OCI-LY3 (cell line): ENCODE measurements at regions not wholly inside any gene's neighbourhood (a gene's known extent, or its start where the extent isn't known, plus 50 kb on each side); places are given as distances from the start of the nearest gene placed in this dataset.
"Not testable (repeated sequence)": the region's sequence is repeated elsewhere in the genome, so short reads cannot be mapped to it uniquely, and the experiment has no call there.

Experiments used
- H2AFZ ChIP-seq: fragments of 200-600, 300-600 bp; shearing (Covaris generic); 2 replicates; pipeline ENCODE4 v1.6.0; 2014; ENCODE audit warnings: antibody characterized with exemption, low read depth, low read length
- H3K27ac ChIP-seq: fragments of 200-600, 300-600 bp; sonication (generic); 2 replicates; pipeline ENCODE4 v1.5.1; 2014; ENCODE audit warnings: mild to moderate bottlenecking, low read length, moderate library complexity, mixed read lengths
- H3K27me3 ChIP-seq: fragments of 200-600, 300-600 bp; sonication (generic); 2 replicates; pipeline ENCODE4 v1.6.1; 2014; ENCODE audit warnings: low read depth, low read length, mixed read lengths
- H3K36me3 ChIP-seq: fragments of 200-600, 300-600 bp; sonication (generic); replicated peaks from 2 replicates; pipeline ENCODE3; 2014; ENCODE audit warnings: low read depth, low read length, mixed read lengths
- H3K4me1 ChIP-seq: fragments of 300-600, 200-600 bp; sonication (generic); 2 replicates; pipeline ENCODE4 v1.6.1; 2014; ENCODE audit warnings: low read length, mixed read lengths
- H3K4me2 ChIP-seq: fragments of 200-600, 300-600 bp; sonication (generic); 2 replicates; pipeline ENCODE4 v1.6.1; 2014; ENCODE audit warnings: low read length, mixed read lengths
- H3K4me3 ChIP-seq: fragments of 300-600, 200-600 bp; sonication (generic); 2 replicates; pipeline ENCODE4 v1.5.1; 2014; ENCODE audit warnings: antibody characterized with exemption, mild to moderate bottlenecking, low read length, moderate library complexity
- H3K79me2 ChIP-seq: fragments of 300-600, 200-600 bp; shearing (Covaris generic); 2 replicates; pipeline ENCODE4 v1.6.1; 2014; ENCODE audit warnings: mild to moderate bottlenecking, low read length, mixed read lengths
- H3K9ac ChIP-seq: fragments of 300-600, 200-600 bp; shearing (Covaris generic); 2 replicates; pipeline ENCODE4 v1.6.0; 2014; ENCODE audit warnings: mild to moderate bottlenecking, low read length, moderate library complexity
- H3K9me3 ChIP-seq: fragments of 200-600, 300-600 bp; shearing (Covaris generic); 2 replicates; pipeline ENCODE4 v1.6.1; 2014; ENCODE audit warnings: low read length, mixed read lengths; ENCODE audit not compliant: insufficient read depth
- H4K20me1 ChIP-seq: fragments of 200-600, 300-600 bp; sonication (generic); 2 replicates; pipeline ENCODE4 v1.6.1; 2016; ENCODE audit warnings: low read length, mixed read lengths; ENCODE audit not compliant: insufficient read depth
- EZH2phosphoT487 ChIP-seq: fragments of 200-600 bp; shearing (Covaris generic); IDR thresholded peaks from 2 replicates; pipeline ENCODE4 v1.6.1; 2018; ENCODE audit warnings: antibody characterized with exemption, mixed run types, low read depth
- TF ChIP-seq, protein P1 (sequence below): fragments of 200-600, 300-600 bp; sonication (generic); IDR thresholded peaks from 2 replicates; pipeline ENCODE4 v1.5.1; 2014; ENCODE audit warnings: antibody characterized with exemption, low read length, low read depth

DNA sequence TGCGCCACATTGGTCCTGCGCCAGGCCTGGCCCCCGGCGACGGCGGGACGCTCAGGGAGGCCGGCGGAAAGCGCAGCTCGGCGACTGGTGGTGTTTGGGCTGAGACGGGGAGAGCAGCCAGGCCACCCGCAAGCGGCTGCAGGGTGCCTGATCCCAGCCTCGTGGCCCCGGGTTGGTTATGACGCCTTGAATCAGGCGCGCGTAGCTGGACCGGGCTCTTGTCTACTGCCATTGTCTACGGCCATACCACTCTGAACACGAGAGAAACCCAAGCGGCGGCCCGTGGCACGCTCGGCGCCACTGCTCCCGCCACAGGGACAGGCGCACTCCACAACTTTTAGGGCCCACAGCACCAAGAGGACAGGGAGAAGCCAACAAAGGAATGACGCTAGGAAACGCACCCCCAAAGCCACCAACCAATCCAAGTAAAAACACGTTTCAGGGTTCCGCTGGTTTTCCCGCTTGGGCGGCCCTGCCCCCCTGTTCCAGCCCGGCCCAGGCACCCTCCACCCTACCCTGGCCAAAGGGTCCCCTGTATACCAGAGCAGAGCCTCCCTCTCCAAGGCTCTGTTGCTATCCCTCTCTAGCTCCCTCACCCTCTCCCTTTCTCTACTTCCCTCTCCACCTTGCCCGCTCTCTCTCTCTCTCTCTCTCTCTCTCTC, 1849.3 kb upstream of the DEFB115 start:
- Histone ChIP-seq H3K4me2 (no peak overlapping the region), H3K36me3 (no peaks in the 10 kb centered on the region), H2AFZ (no peak overlapping the region), H3K27me3 (no peaks in the 10 kb centered on the region), H3K4me1 (no peaks in the 10 kb centered on the region), H3K4me3 (no peak overlapping the region), H3K27ac (no peak overlapping the region), H3K9ac (no peak overlapping the region), H3K79me2 (no peaks in the 10 kb centered on the region), H4K20me1 (no peaks in the 10 kb centered on the region), H3K9me3 (peaks cover 13% of the 10 kb centered on the region; the same call in 1 of the 2 replicates)
- TF ChIP-seq, protein P1, sequence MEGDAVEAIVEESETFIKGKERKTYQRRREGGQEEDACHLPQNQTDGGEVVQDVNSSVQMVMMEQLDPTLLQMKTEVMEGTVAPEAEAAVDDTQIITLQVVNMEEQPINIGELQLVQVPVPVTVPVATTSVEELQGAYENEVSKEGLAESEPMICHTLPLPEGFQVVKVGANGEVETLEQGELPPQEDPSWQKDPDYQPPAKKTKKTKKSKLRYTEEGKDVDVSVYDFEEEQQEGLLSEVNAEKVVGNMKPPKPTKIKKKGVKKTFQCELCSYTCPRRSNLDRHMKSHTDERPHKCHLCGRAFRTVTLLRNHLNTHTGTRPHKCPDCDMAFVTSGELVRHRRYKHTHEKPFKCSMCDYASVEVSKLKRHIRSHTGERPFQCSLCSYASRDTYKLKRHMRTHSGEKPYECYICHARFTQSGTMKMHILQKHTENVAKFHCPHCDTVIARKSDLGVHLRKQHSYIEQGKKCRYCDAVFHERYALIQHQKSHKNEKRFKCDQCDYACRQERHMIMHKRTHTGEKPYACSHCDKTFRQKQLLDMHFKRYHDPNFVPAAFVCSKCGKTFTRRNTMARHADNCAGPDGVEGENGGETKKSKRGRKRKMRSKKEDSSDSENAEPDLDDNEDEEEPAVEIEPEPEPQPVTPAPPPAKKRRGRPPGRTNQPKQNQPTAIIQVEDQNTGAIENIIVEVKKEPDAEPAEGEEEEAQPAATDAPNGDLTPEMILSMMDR, result no peak
- no peak for TF ChIP-seq EZH2phosphoT487

DNA sequence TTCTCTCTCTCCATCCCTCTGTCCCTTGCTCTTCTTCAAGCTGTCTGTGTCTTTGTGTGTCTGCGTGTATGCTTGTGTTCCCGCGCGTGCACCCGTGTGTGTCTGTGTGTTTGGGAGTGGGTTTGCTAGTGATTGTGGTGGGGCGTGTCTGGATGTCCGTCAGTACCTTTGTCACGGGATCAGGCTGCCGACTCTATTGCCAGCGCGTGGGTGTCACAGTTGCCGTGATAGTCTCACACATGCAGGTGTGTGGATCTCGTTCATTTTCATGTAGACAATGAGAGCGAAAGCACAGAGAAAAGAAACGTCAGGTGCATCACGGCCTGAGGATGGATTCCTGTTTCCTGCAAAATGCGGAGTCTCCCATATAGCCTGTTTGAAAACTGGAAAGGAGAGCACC, 1848.8 kb upstream of the DEFB115 start:
- H3K36me3 ChIP-seq, H3K79me2 ChIP-seq, H3K4me3 ChIP-seq, H3K27ac ChIP-seq, H3K4me2 ChIP-seq, H4K20me1 ChIP-seq, H3K4me1 ChIP-seq, H3K27me3 ChIP-seq, H2AFZ ChIP-seq, H3K9ac ChIP-seq: not testable (repeated sequence)
- H3K9me3 ChIP-seq, result peaks cover 13% of the 10 kb centered on the region; the same call in 1 of the 2 replicates

DNA sequence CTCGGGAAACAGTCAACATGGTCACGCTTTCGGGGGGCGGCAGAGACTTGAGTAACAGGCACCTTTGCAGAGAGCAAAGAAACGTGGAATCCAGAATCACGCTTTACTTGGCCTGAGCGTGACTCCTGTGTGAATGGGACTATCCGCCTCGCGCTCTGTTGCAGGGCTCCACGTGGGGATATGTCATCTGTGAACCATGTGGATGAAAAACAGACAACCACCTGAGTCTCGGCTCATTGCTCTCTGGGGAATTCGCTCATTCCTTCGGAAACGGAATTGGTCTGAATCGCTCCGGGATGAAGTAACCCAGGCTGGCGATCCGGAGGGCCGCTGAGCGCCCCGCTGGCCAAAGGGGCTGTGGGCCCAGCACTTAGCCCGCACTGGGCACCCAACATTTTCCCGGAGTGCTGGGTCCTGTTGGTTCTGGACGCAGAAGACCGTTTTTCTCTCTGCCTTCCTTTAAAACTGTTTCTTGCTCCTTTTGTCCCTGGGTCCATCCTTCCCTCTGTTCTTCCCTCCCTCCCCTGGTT, 1848.2 kb upstream of the DEFB115 start:
- peaks cover 13% of the 10 kb centered on the region; the same call in 1 of the 2 replicates for H3K9me3 ChIP-seq
- not testable (repeated sequence) for H2AFZ ChIP-seq, H3K4me2 ChIP-seq, H3K36me3 ChIP-seq, H3K27me3 ChIP-seq, H3K4me1 ChIP-seq, H4K20me1 ChIP-seq, H3K9ac ChIP-seq, H3K27ac ChIP-seq, H3K4me3 ChIP-seq, H3K79me2 ChIP-seq

DNA sequence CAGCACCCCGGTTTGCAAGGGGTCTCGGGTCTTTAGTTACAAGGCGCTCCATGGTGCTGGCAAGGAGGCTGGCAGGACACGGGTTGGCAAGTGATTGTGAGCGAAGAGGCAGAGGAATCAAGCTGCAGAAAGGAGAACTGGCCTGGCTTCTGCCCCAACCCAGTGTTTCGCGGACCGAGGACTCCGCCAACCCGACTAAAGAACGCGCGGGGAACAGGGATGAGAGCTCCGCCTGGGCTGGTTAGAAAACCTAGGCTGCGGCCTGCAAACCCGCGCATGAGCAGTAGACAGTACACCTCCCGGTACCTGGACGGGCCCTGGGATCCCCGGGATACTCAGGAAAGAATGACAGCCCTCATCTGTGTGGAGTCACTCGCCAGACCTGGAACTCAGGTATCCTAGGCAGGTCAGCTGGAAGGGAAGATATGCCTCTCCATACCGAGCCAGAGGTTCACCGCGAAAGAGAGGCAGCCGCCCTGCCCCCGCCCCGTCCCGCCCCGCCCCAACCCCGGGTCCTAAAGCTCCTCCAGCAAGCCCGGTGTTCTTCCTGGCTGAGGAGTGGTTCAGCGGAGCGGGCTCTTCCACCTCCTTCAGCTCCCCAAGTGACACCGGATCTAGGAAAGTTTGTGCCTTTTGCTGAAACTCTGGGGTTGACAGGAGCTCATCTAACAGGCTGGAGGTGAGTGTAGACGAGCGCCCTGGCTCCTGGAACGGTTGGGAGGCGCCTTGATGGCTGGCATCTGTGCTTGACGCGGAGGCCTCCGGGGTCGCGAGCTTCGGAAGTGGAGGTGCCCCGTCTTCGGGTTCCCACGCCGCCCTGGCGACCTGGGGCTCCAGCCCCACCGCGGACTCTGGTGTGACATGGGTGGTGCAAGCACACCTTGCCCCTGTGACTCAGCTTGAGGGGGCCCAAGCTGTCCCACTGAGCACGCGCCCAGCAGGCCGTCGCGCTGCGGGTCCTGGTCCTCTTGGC, 1847.3 kb upstream of the DEFB115 start:
- H3K27me3 ChIP-seq, result no peaks in the 10 kb centered on the region
- H3K36me3 ChIP-seq, result no peaks in the 10 kb centered on the region
- H4K20me1 ChIP-seq, result no peaks in the 10 kb centered on the region
- H2AFZ ChIP-seq, result no peak overlapping the region
- H3K4me3 ChIP-seq, result no peak overlapping the region
- no peaks in the 10 kb centered on the region for H3K79me2 ChIP-seq
- no peak overlapping the region for H3K27ac ChIP-seq
- no peak for TF ChIP-seq EZH2phosphoT487
- TF ChIP-seq, protein P1, result no peak
- H3K4me2 ChIP-seq, result no peak overlapping the region
- peaks cover 13% of the 10 kb centered on the region; the same call in 1 of the 2 replicates for H3K9me3 ChIP-seq
- H3K4me1 ChIP-seq, result no peaks in the 10 kb centered on the region
- H3K9ac ChIP-seq, result no peak overlapping the region
